GM12801 (cell line): ENCODE measurements at regions not wholly inside any gene's neighbourhood (a gene's known extent, or its start where the extent isn't known, plus 50 kb on each side); places are given as distances from the start of the nearest gene placed in this dataset.

Experiments
- CTCF ChIP-seq: IDR thresholded peaks from one replicate; pipeline ENCODE4 v1.5.1; 2011; ENCODE audit warnings: control low read depth; ENCODE audit not compliant: insufficient read length; ENCODE audit errors: extremely low read depth

- no peak for TF ChIP-seq CTCF
Observed at GRCh38 chr1:29511436-29511835, 275.1 kb downstream of the PTPRU start.

GRCh38 chr1:29508458-29509107 lies 272.3 kb downstream of the PTPRU start:
- TF ChIP-seq CTCF = no peak

GRCh38 chr1:29506678-29507225 lies 270.4 kb downstream of the PTPRU start:
- TF ChIP-seq CTCF = no peak

- TF ChIP-seq CTCF = no peak
Observed at GRCh38 chr1:29505532-29506220, 269.4 kb downstream of the PTPRU start.

- no peak for TF ChIP-seq CTCF
Observed at GRCh38 chr1:29504709-29505410, 268.5 kb downstream of the PTPRU start.

- no peak for TF ChIP-seq CTCF
Observed at GRCh38 chr1:29504196-29504595, 267.9 kb downstream of the PTPRU start.
